Activated CD4-positive, alpha-beta T cell treated with anti-CD3 and anti-CD28 coated beads for 36 hours (primary cell): ENCODE measurements at regions not wholly inside any gene's neighbourhood (a gene's known extent, or its start where the extent isn't known, plus 50 kb on each side); places are given as distances from the start of the nearest gene placed in this dataset.

Experiments used
- ATAC-seq: fragments of 200-7000 bp; cut with Tn5 transposase; one replicate; pipeline ENCODE4 v1.10.0; 2021; ENCODE audit warnings: mild to moderate bottlenecking, moderate library complexity
- CTCF ChIA-PET: fragments of 350-600 bp; sonication (Branson Sonifier 250); formaldehyde crosslinking; loops from one replicate; lab custom pipeline; 2021; ENCODE audit warnings: antibody characterized with exemption; lab: Charles Lee
- POLR2A ChIA-PET: fragments of 350-600 bp; sonication (Branson Sonifier 250); formaldehyde crosslinking; loops from one replicate; lab custom pipeline; 2021; ENCODE audit warnings: antibody characterized with exemption, inconsistent platforms; lab: Charles Lee
- DNase-seq: peaks from one replicate; pipeline ENCODE4 v3.0.0-alpha.2; 2020
- H3K27ac Mint-ChIP-seq: one replicate; pipeline ENCODE4 v1.8.0; 2021; ENCODE audit warnings: mixed read lengths
- H3K27me3 Mint-ChIP-seq: one replicate; pipeline ENCODE4 v1.8.0; 2021; ENCODE audit warnings: mixed read lengths
- H3K36me3 Mint-ChIP-seq: one replicate; pipeline ENCODE4 v1.8.0; 2021; ENCODE audit warnings: low read depth, mixed read lengths
- H3K4me1 Mint-ChIP-seq: one replicate; pipeline ENCODE4 v1.8.0; 2021; ENCODE audit warnings: mixed read lengths
- H3K4me3 Mint-ChIP-seq: one replicate; pipeline ENCODE4 v1.8.0; 2021; ENCODE audit warnings: mild to moderate bottlenecking, moderate library complexity, mixed read lengths
- H3K9me3 Mint-ChIP-seq: one replicate; pipeline ENCODE4 v1.8.0; 2021; ENCODE audit warnings: low read depth, mixed read lengths
- intact Hi-C, 2 experiments: fragments of 100-400 bp; cut with DNase I in 1 of 2; cut with micrococcal nuclease in 1 of 2; formaldehyde crosslinking; loops; one replicate each; pipeline versions ENCODE4 v1.14.2 to v1.15.1; 2022 to 2024; cut with DNase I, micrococcal nuclease

DNA sequence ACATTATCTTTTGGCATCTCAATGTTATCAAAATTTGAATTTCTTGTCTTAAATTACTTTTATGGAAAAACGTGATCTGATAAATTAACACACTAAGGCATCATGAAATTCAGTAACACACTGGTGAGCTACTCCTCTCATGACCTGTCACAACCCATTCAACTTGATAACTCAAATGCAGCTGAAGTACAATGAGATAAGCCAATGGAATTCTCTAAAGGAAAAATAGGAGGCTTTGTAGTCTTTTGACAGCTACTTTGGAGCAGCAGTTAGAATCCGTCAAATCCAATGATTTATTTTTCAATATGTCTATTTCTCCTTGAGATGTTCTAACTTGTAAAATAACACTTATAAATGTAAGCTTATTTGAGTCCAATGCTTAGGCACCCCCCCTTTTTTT lies 1029.4 kb downstream of the TRHDE start:
- CTCF ChIA-PET, result no interaction called here
- H3K9me3 Mint-ChIP-seq, result peaks cover 8% of the 10 kb centered on the region

DNA sequence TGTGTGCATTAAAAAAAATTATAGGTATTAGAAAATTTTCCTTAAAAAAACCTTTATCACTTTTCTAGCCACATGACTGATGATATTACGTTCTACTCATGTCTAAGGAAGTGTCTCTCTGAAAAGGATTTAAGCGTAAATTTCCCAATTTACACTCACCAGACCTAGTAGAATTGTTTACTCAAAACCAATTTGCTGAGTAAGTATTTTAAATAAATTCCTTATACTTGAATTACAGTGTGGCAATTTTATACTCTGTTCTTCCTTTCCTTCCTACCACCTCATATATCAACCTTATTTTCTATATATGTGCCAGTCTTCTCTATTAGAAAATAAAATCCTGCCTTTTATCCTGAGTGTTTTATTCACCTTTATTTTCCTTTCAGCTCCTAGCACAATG lies 1035.1 kb downstream of the TRHDE start:
- H3K4me1 Mint-ChIP-seq, result no peaks in the 10 kb centered on the region
- peaks cover 6% of the 10 kb centered on the region for H3K9me3 Mint-ChIP-seq
- CTCF ChIA-PET, result no interaction called here
- DNase-seq (no peak), ATAC-seq (no peak)
- no peaks in the 10 kb centered on the region for H3K36me3 Mint-ChIP-seq
- POLR2A ChIA-PET, result no interaction called here
- no peak overlapping the region for H3K4me3 Mint-ChIP-seq
- H3K27ac Mint-ChIP-seq, result no peak overlapping the region
- intact Hi-C loops, result no loop called here
- no peaks in the 10 kb centered on the region for H3K27me3 Mint-ChIP-seq

More for the DNA sequence above, 1029.4 kb downstream of the TRHDE start:
- intact Hi-C loops, result no loop called here
- ATAC-seq, result no peak
- Mint-ChIP-seq H3K27me3 (no peaks in the 10 kb centered on the region), H3K4me1 (no peaks in the 10 kb centered on the region), H3K4me3 (no peak overlapping the region), H3K27ac (no peak overlapping the region), H3K36me3 (no peaks in the 10 kb centered on the region)
- POLR2A ChIA-PET, result no interaction called here
- no peak for DNase-seq

DNA sequence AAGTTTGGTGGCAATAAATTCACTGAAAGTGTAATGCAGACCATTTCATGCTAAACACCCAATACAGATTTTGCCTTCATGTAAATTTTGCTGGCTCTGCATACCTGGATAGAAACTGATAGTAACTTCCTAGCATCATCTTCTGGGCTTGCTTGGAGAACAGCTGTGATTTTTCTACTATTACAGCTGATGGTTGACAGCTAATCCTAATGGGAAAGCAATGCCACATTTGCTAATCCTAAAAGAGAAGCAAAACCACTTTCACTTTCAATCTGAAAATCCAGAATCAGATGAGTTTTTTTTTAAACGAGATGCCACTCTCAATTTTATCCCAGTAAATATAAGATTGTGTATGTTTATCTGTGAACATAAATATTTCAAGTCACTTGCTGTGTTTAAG lies 1035.9 kb downstream of the TRHDE start:
- H3K4me3 Mint-ChIP-seq, result no peak overlapping the region
- CTCF ChIA-PET, result interaction anchor here (0.6 kb wide), 1 partner anchor 1992 kb away, joined by 3 read pairs; no protein-coding TSS in a partner anchor

DNA sequence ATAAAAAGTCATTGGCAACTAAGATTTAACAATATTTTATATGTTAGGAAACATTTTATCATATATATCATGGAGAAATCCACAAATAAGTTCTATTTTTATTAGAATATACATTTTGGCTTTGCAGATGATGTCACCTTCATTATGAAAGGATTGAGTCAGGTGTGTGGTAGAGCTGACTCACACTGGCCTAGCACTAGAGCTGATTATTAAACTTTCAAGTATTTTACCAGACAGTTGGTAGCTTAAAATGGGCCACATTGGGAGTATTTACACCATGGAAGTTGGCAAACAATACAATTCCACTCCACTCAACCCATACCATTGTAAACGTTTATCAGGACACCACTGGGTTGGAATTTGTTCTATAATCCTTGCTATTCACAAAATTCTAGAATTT lies 1036.6 kb downstream of the TRHDE start:
- ChIA-PET POLR2A (no interaction called here), CTCF (no interaction called here)
- H3K27ac Mint-ChIP-seq, result no peak overlapping the region
- H3K4me3 Mint-ChIP-seq, result no peak overlapping the region
- intact Hi-C loops, result no loop called here
- ATAC-seq, result no peak
- no peaks in the 10 kb centered on the region for H3K27me3 Mint-ChIP-seq
- no peaks in the 10 kb centered on the region for H3K4me1 Mint-ChIP-seq
- no peak for DNase-seq
- no peaks in the 10 kb centered on the region for H3K36me3 Mint-ChIP-seq
- peaks cover 6% of the 10 kb centered on the region for H3K9me3 Mint-ChIP-seq

More for the DNA sequence above, 1035.9 kb downstream of the TRHDE start:
- POLR2A ChIA-PET, result no interaction called here
- intact Hi-C loops, result no loop called here
- no peaks in the 10 kb centered on the region for H3K27me3 Mint-ChIP-seq
- DNase-seq (no peak), ATAC-seq (no peak)
- H3K9me3 Mint-ChIP-seq, result peaks cover 6% of the 10 kb centered on the region
- no peaks in the 10 kb centered on the region for H3K4me1 Mint-ChIP-seq
- no peak overlapping the region for H3K27ac Mint-ChIP-seq
- H3K36me3 Mint-ChIP-seq, result no peaks in the 10 kb centered on the region

DNA sequence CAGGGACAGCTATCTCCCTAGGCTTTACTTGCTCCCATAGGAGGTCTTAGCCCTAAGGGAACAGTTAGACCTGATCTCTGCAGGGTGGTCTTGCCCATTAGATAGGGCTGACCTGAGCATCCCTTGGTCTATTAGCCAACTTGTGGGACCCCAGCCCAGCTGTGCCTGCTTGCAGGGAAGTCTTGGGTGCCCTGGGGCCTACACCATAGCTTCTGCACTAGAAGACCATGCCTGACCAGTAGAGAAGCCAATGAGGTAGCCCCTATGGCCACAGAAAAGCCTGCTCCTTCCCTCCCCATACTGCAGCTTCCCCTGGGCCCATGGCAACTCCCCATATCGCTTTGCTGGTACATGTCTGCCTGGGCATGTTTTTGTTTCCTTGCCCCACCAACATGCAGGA lies 1049.1 kb downstream of the TRHDE start:
- intact Hi-C loops, result no loop called here
- POLR2A ChIA-PET, result no interaction called here

DNA sequence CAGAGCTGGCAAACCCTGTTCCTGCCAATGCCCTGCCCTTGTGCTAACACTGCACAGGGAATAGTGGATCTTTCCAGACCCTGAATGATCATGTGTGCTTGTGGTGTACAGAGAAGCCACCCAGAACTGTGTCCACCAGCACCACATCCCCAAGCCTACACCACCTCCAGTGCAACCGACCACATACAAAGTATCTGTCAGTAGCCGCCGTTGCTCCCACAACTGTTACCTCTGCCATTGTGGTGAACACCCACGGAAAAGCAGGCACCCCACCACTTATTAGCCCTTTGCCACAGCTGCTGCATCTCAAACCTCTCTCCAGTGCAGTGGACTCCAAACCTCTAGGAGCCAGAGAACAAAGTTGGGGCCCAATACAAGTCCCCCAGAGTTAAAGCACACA lies 1049.6 kb downstream of the TRHDE start:
- Mint-ChIP-seq H3K27me3 (no peaks in the 10 kb centered on the region), H3K4me3 (no peak overlapping the region), H3K36me3 (no peaks in the 10 kb centered on the region), H3K27ac (no peak overlapping the region), H3K9me3 (peaks cover 24% of the 10 kb centered on the region), H3K4me1 (no peaks in the 10 kb centered on the region)
- intact Hi-C loops, result no loop called here
- CTCF ChIA-PET, result no interaction called here
- ATAC-seq, result no peak
- POLR2A ChIA-PET, result no interaction called here
- DNase-seq, result no peak

More for the DNA sequence above, 1049.1 kb downstream of the TRHDE start:
- H3K27ac Mint-ChIP-seq, result no peak overlapping the region
- H3K36me3 Mint-ChIP-seq, result no peaks in the 10 kb centered on the region
- H3K27me3 Mint-ChIP-seq, result no peaks in the 10 kb centered on the region
- CTCF ChIA-PET, result no interaction called here
- no peaks in the 10 kb centered on the region for H3K4me1 Mint-ChIP-seq
- H3K4me3 Mint-ChIP-seq, result no peak overlapping the region
- no peak for DNase-seq
- ATAC-seq, result no peak
- peaks cover 25% of the 10 kb centered on the region for H3K9me3 Mint-ChIP-seq

DNA sequence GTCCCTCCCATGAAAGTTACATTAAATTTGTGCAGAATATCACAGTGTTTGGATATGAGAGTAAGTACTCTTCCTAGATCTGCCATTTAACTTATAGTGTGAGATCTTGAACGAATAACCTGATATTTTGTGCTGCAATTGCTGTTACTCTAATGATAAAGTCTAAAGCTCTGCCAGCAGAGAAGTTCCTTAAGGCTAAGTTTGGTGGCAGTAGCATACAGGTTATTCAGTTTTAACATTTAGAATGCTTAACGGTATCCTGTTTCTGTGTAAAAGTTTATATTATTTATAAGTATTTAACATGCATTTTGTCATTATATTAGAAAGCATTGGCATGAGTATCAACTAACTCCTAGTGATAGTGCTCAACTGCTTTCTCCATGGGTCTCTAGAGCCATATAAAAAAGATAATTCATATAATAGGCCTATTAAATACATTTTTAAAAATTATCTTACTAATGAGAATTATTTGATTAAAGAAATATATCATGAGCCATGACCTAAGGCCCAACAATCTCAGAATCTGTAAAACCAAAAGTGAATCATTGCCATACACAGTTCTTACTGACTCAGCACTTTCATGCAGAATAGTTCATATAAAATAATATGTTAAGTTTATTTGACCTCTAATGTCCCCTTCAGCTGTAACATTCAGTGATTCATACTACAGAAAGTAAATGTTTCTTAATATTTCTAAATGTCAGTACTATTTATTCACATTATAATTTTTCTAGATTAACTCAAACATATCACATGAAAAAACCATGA lies 1058.6 kb downstream of the TRHDE start:
- Mint-ChIP-seq H3K4me3 (no peak overlapping the region), H3K9me3 (peaks cover 2% of the 10 kb centered on the region), H3K27ac (no peak overlapping the region), H3K36me3 (no peaks in the 10 kb centered on the region), H3K4me1 (no peaks in the 10 kb centered on the region), H3K27me3 (no peaks in the 10 kb centered on the region)
- CTCF ChIA-PET, result no interaction called here
- POLR2A ChIA-PET, result no interaction called here
- no peak for DNase-seq
- no peak for ATAC-seq
- intact Hi-C loops, result no loop called here

DNA sequence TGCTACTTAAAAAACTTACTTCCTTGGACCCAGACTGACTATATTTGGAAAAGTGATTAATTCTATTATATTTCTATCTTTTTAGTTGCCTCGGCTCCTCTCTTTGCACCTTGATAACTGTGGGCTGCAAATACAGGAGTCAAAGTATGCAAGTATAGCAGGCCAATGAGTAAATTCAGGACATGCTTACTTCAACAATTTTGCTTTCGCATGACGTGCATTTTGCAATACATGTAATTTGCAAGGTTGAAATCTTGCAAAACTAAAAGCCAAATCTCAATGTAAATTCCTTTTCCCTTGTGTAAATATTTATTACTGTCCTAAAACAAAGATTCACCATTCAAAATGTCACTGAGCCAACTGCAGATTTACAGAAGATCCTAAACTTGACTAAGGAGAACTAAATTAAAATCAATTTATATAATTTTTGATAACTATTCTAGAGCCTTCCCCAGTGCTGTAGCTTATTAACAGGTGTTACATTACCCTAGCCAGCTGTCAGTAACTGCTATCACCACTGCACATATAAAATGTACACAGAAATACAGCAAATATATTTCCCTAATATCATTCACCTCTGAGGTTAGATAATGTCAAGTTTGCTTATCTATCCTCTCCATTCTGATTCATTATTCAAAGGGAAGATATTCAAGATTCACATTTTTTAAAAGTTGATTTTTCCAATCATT lies 1069.5 kb downstream of the TRHDE start:
- Mint-ChIP-seq H3K9me3 (peaks cover 7% of the 10 kb centered on the region), H3K4me3 (no peak overlapping the region), H3K27me3 (no peaks in the 10 kb centered on the region), H3K27ac (no peak overlapping the region), H3K4me1 (no peaks in the 10 kb centered on the region), H3K36me3 (no peaks in the 10 kb centered on the region)
- no peak for ATAC-seq
- ChIA-PET CTCF (no interaction called here), POLR2A (no interaction called here)
- intact Hi-C loops, result no loop called here
- no peak for DNase-seq

DNA sequence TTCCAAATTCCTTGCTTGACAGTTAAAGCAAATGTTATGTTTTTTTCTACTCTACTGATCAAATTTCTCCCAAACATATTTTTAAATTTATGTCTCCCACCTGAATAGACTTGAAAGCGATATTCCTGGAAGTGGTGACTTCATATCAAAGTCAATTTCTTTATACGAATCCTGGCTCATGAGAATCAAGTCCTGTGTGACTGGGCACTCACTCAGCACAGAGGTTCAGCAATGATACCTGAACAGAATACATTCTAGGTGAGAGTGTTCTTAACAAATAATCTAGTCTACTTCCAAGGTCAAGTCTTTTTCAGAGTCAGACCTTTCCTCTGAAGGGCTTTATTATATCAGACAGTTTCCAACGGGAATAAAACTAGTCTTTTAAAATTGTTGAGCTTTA lies 1070.6 kb downstream of the TRHDE start:
- Mint-ChIP-seq H3K4me1 (no peaks in the 10 kb centered on the region), H3K27me3 (no peaks in the 10 kb centered on the region), H3K36me3 (no peaks in the 10 kb centered on the region), H3K4me3 (no peak overlapping the region), H3K27ac (no peak overlapping the region), H3K9me3 (peaks cover 12% of the 10 kb centered on the region)
- ATAC-seq (no peak), DNase-seq (no peak)
- intact Hi-C loops, result no loop called here
- ChIA-PET POLR2A (no interaction called here), CTCF (no interaction called here)

DNA sequence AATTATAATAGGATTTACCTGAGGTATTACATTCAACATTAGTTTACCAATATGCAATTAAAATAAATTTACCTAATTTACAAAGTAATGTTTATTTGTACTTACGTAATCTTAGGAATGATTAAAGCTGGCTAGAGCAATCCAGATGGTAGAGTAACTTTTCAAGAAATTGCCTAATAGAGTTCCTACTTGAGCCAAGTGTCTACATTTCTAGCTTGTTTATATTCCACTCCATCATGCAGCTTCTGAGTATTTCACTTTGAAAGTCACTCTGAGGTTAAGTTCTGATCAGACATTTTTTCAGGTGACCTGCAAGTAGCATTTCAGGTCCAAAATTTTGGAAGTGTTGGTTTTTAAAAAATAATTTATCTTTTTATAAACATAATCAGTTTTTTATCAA lies 1080.7 kb downstream of the TRHDE start:
- Mint-ChIP-seq H3K4me1 (no peaks in the 10 kb centered on the region), H3K27ac (no peak overlapping the region), H3K4me3 (no peak overlapping the region), H3K36me3 (no peaks in the 10 kb centered on the region), H3K27me3 (no peaks in the 10 kb centered on the region), H3K9me3 (peaks cover 6% of the 10 kb centered on the region)
- POLR2A ChIA-PET, result no interaction called here
- no peak for DNase-seq
- CTCF ChIA-PET, result no interaction called here
- ATAC-seq, result no peak
- intact Hi-C loops, result no loop called here

DNA sequence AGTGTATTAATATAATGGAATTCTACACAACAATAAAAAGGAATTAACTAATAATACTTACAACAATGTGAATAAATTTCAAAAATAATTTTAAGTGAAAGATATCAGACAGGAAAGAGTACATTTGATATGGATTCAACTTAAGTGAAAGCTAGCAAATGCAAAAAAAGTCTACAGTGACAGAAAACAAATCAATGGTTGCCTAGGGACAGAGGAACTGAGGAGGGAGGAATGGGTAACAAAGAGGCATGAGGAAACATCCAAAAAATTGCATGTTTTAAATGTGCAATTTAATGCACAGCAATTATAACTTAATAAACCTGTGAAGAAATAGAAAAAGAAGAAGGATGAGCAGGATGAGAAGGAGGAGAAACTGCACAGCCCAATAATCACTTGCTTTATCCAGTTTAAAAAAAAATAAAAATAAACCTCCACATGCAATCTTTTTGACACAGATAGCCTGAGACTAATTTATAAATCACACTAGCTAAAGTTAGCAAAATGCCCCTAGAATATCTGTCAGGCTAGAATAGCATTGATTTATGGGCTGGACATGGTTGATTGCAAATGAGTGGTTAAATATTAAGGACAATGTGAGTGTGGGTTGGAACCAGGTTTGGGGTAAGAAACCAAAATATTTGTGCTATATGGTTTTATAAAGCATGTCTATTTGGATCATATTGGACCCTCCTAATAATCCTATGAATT lies 1089.1 kb downstream of the TRHDE start:
- no peak for DNase-seq
- intact Hi-C loops, result no loop called here
- no peaks in the 10 kb centered on the region for H3K27me3 Mint-ChIP-seq
- POLR2A ChIA-PET, result no interaction called here
- H3K4me1 Mint-ChIP-seq, result no peaks in the 10 kb centered on the region
- H3K4me3 Mint-ChIP-seq, result no peak overlapping the region
- peaks cover 7% of the 10 kb centered on the region for H3K9me3 Mint-ChIP-seq
- no peak overlapping the region for H3K27ac Mint-ChIP-seq
- ATAC-seq, result no peak
- no peaks in the 10 kb centered on the region for H3K36me3 Mint-ChIP-seq
- CTCF ChIA-PET, result no interaction called here

DNA sequence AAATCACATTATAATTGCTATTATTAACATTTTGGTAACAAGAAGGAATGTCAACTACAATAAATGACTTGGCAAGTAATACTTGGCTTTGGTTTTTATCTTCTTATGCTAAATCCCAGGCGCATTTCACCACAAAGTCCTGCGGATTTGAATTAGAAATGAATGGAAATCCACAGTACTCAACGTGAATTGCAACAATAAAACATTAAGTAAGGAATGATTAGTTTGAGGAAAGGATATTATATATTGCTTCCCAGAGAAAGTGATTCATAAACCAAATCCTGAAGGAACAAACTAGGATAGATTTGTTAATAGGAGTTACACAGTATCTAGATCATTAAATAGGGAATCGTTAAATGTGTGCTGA lies 1089.7 kb downstream of the TRHDE start:
- Mint-ChIP-seq H3K36me3 (no peaks in the 10 kb centered on the region), H3K4me1 (no peaks in the 10 kb centered on the region), H3K9me3 (peaks cover 7% of the 10 kb centered on the region), H3K27ac (no peak overlapping the region), H3K27me3 (no peaks in the 10 kb centered on the region), H3K4me3 (no peak overlapping the region)
- ATAC-seq (no peak), DNase-seq (no peak)
- CTCF ChIA-PET, result no interaction called here
- POLR2A ChIA-PET, result no interaction called here
- intact Hi-C loops, result no loop called here
